Stimulated activated CD8-positive, alpha-beta memory T cell treated with anti-CD3 and anti-CD28 coated beads, Interleukin-15, amount 100 ng/mL, for 48 hours (primary cell): ENCODE measurements at regions not wholly inside any gene's neighbourhood (a gene's known extent, or its start where the extent isn't known, plus 50 kb on each side); places are given as distances from the start of the nearest gene placed in this dataset.
"Not testable (repeated sequence)": the region's sequence is repeated elsewhere in the genome, so short reads cannot be mapped to it uniquely, and the experiment has no call there.

Source experiments
- DNase-seq, 2 donors: peaks; one replicate each; pipeline ENCODE4 v3.0.0-alpha.2; 2020; ENCODE audit warnings: low read depth in 2 of 2

DNA sequence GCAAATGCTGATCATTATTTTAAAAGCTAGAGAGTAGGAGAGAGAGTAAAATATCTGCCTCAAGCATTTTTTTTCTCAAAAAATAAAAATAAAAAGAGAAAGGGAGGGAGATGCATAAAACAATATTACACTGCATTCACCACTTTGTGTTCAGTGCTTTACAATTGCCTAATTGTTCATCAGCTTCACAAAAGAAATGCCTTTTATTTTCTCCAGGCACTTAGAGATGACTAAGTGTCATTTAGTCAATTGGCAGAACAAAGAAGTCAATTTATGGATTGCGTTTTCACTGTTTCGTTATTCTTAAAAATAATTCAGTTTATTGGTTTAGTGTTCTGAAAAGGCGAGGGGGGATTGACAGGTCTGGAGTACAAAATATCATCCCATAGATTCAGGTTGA is 232.5 kb upstream of the CCNH start:
- DNase-seq, result no peak

DNA sequence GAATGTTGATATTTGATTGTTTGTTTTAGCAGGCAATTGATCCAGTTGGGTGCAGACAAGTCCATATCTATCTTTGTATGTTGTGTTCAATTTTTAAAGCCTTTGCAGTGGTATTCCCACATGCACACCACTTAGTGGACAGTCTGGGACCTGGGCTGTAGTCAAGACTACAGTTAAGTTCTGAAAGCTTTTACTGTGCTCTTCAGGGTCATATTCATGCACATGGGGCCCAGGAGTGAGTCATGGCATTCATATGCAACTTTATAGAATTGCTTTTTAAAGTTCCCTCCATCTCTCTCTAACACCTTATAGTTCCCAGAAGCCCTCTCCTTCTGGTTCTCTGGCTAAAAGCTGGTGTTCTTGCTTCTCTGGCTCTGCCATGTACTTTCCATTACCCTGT is 228.2 kb upstream of the CCNH start:
- no peak for DNase-seq

DNA sequence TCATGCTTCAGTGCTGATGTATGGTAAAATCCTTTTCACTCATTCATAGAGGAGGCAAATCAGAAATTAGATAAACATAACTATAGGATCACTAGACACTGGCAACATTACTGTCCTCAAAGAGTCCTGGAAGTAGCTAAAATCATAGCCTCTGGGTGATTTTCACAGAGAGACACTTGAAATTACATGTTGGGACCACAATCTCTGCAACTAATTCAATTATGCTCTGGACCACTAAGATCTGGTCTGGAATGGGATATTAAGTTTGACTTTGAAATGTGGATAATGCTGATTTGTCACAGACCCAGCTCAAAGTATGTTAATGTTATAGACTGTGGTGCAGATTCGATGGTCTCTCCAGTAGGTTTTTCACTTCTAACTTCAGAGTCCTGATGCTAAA is 214.6 kb upstream of the CCNH start:
- DNase-seq, result no peak

DNA sequence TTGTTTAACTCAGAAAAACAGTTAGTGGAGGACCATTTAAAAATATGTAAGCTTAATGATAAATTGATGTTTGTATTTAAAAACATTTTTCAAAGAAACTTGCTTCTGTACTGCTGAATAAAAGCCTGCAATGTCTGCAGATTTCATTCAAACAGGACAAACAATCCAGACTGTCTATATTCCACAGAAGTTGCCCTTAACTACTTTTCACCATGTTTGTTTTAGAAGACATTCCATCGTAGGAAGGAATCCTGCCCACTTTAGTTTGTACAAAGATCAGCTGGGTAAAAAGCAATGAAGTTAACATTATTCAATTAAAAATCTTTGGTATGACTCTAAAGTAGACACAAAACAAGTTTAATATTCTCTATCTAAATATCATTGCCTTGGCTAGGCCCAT is 195.7 kb upstream of the CCNH start:
- DNase-seq, result no peak

DNA sequence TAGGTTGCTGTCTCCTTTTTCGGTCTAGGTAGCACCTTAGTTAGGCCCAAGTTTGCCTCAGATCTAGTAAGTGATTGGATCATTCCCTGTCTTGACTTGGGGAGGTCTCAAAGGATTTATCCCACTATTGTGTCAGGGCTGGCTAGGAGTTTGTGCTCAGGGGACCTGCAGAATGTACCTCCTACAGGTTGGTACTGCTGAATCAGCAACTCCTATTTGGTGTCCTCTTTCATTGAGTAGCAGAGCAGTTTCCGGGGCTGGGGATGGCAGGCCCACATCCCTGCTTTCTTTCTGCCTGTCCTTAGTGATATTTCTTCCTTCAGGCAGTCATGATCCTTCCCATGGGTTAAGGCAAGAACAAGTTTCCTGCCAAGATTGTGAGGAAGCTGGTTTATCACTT is 192.9 kb upstream of the CCNH start:
- no peak for DNase-seq

DNA sequence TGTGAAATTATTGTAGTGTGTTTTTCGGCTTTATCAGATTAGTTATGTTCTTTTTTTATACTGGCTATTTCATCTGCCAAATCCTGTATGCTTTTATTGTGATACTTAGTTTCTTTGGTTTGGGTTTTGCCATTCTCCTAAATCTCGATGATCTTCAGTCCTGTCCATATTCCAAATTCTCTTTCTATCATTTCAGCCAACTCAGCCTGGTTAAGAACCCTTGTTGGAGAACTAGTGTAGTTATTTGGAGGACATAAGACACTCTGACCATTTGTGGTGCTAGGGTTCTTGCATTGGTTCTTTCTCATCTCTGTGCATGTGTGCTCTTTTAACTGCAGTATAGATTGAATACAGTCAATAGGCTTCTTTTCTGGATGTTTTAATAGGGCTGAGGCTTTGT is 187.0 kb upstream of the CCNH start:
- no peak for DNase-seq

DNA sequence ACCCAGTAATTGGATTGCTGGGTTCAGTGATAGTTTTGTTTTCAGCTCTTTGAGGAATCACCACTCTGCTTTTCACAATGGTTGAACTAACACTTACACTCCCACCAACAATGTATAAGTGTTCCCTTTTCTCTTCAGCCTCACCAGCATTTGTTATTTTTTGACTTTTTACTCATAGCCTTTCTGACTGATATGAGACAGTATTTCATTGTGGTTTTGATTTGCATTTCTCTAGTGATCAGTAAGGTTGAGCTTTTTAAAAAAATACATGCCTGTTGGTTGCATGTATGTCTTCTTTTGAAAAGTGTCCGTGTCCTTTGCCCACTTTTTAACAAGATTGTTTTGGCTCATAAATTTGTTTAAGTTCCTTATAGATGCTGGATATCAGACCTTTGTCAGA is 185.7 kb upstream of the CCNH start:
- DNase-seq, result no peak

DNA sequence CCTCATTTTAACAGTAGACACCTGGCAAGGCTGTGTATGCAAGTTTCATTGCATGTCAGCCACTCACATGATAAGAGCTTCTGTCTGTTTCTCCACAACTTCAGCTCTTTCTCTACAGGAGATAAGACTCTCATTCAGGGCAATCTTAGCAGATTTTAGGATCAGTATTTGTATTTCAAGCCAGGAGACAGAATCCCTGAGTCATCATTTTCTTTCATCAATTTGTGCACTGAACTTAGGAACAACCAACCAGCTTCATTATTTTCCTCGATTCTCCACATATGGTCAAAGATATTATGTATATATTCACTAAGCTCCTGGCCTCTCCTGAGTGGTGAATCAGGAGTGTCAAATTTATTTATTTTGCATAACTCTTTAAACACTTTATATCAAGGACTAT is 181.8 kb upstream of the CCNH start:
- no peak for DNase-seq

DNA sequence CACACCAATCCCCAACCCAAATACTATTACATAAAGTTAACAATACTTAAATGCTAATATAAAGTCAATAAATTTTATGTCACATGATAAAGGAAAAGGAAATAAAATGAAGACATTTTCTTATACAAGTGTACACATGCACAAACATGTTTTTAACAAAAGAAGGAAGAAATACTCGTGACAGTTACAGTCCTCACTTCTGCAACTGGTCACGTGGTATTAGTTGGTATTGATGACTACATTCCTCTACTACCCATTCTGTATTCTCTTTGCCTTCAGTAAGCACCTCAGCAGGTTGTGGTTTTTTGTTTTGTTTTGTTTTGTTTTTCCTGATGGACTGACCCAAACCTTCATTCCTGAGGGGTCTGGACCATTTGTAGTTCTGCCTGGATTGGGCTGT is 176.9 kb upstream of the CCNH start:
- DNase-seq, result no peak

DNA sequence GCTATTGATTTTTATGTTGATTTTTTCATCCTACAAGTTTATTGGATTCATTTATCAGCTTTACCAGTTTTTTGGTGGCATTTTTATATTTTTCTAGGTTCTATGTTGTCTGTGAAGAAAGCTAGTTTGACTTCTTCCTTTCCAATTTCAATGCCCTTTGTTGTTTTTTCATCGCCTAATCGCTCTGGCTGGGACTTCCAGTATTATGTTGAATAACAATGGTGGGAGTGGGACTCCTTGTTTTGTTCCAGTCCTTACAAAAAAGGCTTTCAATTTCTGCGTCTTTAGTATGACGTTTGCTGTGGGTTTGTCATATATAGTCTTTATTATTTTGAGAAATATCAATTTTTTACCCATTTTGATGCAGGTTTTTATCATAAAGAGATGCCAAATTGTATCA is 175.6 kb upstream of the CCNH start:
- no peak for DNase-seq

DNA sequence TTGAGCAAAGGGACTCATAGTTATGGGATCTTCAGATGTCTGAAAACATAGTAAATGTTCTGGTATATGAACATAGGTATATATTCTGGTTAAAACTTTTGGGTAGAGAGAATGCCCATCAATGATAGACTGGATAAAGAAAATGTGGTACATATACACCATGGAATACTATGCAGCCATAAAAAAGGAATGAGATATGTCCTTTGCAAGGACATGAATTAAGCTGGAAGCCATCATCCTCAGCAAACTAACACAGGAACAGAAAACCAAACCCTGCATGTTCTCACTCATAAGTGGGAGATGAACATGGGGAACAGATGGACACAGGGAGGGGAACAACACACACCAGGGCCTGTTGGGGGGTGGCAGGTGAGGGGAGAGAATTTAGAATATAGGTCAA is 171.0 kb upstream of the CCNH start:
- DNase-seq, result not testable (repeated sequence)

DNA sequence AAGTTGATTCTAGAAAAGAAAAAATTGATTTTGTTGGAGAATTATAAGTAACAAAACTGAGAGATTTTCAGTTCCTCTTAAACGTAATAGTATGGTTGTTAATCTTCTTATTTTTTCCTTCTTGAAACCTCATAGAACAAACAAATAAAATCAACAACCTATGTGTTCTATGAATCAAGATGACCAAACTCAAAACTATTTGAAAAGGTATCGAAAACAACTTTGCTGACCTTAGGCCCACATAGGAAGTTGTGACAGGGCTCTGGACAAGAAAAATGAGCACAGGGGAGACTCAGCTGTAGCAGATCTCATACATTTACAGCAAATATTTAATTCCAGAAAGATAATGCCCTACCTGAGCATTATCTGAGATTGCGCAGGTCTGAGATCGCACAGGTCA is 169.4 kb upstream of the CCNH start:
- no peak for DNase-seq

DNA sequence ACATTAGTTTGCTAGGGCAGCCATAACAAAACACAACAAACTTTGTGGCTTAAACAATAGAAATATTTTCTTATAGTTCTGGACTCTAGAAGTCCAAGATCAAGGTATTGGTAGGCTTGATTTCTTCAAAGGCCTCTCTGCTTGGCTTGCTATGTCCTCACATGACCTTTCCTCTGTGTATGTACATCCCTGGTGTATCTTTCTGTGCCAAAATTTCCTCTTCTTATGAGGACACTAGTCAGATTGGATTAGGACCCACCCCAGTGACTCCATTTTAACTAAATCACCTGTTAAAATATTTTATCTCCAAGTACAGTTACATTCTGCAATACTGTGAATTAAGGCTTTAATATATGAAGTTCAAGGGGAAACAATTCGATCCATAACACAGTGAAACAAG is 168.9 kb upstream of the CCNH start:
- no peak for DNase-seq

DNA sequence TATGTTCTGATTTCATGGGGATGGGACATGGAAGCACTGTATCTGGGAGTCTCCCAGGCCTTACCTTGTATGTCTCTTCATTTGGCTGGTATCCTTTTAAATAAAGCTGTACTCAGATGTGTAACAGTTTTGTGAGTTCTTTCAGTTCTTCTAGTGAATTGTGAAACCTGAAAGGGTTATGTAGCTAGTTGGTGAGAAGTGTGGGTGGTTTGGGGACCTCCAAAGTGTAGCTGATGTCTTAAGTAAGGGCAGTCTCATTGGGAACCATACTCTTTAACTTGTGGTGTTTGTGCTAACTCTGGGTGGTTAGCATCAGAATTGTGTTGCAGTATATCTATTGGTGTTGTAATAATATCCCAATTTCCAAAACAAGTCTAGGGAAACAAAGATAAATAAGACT is 166.9 kb upstream of the CCNH start:
- no peak for DNase-seq

DNA sequence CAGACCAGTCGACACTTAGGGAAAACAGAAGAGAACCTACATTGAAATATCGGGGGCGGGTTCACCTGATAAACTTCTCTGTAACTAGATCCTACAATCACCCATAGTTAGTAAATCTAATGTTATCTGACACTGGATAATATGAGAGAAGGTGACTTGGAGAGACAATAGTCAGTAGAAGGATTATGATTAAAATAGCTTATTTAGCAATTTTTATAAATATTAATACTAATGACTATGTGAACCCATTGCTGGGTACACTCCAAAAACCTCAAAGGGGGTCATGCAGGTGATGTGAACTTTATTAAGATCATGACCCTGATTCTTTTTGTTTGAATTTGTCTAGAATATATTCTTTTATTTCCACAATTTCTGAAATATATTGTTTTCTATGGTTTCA is 164.1 kb upstream of the CCNH start:
- DNase-seq, result no peak

DNA sequence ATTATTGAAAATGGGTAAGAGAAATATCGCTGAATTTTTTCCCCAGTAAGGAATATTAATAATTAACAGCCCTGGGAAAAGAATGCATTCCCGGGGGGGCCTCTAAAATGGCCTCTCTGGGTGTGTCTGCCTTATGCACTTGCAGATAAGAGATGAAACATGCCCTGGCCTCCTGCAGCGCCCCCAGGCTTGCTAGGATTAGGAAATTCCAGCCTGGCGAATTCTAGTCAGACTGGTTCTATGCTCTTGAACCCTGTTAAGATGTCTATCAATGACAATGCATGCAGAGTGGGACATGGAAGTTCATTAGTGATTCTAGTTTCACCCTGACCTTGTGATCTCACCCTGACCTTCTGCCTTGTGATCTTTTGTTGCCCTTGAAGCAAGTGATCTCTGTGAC is 163.6 kb upstream of the CCNH start:
- not testable (repeated sequence) for DNase-seq

DNA sequence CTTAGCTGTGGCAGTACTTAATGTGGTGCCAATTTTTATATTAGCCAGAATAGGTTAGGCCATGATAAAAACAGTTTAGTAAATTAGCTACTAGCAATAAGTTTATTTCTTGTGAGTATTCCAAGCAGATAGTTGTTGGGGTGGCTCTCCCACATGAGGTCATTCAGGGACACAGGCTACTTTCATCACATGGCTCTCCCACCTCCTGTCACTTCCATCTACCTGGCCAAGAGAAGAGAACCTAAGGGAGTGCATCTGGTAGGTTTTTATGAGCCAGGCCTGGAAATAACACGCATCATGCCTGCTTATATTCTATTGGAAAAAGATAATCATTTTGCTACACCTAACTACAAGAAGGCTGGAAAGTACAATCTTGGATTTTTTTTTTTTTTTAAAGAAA is 161.4 kb upstream of the CCNH start:
- DNase-seq, result no peak

DNA sequence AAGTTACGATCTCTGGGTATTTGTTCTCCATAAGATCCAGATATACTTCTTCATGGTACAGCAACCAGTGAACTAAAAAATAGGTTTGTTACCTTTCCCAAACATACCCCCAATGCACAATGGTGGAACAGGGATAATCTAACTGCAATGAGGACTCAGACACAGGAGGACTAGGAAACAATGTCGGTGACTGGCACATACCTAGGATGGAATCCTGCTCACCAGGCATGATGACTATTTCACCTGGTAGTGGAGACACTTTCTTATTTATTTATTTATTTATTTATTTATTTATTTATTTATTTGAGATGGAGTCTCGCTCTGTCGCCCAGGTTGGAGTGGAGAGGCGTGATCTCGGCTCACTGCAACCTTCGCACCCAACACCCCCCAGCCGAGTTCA is 159.9 kb upstream of the CCNH start:
- no peak for DNase-seq

DNA sequence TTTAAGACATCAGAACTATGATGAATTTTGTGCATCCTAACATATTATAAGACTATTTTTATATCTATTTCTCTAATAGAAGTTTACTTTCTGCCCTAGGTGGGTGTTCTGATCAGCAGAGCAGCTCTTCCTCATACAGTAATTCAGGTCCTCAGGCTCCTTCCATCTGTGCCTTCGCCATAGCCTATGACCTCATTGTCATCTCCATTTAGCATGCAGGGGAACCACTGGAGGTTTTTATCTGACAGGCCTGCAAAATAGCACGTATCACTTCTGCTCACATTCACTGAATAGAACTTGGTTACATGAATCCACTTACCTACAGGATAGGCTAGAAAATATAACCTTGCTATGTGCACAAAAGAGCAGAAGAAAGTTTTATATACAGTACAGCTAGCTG is 159.4 kb upstream of the CCNH start:
- no peak for DNase-seq

DNA sequence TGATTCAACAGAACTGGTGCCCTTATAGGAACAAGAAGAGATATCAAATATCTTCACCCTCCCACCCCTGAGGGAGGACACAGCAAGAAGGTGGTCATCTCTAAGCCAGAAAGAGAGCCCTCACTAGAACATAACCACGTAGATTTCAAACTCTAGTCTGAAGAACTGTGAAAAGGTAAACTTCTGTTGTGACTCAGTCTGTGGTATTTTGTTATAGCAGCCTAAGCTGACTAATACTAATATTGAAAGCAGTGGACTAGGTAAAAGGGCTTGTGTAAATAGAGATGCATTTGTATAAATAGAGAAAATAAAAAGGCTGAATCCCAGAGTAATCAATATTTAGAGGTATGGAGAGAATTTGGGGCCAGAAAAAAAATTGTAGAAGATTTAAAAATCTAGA is 157.6 kb upstream of the CCNH start:
- no peak for DNase-seq

DNA sequence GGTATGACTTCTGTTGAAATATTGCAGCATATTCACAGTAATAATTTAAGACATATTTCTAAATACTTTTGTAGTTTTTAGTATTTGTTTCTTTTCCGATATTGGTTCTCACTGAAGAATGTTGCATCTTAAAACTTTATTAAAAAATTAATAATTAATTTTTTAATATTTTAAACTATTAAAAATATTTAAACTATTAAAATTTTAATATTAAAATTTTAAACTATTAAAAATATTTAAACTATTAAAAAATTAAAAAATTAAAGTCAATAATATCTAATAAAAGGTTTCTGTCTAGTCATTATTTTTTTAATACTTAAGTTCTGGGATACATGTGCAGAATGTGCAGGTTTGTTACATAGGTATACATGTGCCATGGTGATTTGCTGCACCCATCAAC is 149.3 kb upstream of the CCNH start:
- DNase-seq, result no peak

DNA sequence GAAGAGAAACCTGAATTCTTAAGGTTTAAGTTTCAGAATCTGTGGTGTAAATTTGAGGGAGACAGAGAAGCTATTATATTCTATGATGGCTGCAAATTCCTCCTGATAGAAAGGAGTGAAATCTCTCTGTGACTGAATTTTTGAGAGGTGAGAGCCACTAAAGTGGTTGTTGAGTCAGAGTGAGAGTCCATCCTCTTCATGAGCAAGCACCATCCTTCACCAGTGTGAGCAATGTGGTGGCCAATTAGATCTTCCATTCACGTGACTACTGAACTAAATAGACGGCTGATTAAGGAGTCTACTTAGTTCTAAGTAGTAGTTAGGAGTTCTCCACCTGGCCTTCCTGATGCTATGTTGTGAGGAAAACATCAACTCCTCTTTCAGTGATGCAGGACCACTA is 147.8 kb upstream of the CCNH start:
- DNase-seq, result no peak

DNA sequence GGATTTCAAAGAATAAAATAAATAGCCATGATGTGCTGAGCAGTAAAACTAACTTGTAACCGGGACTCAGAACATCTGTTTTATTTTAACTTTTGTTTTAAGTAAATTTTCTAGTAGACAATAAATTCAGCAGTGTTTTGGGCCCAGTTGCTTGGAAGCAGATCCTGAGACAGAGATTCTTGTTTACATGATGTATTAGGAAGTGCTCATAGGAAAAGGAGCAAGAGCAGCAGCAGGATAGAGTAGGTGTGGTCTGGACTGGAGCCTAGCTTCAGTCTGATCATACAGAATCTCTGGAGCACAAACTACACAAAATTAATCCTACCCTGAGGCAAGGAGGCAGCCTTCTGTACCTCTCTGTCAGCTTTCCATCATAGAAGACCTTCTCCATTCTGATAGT is 139.2 kb upstream of the CCNH start:
- no peak for DNase-seq

DNA sequence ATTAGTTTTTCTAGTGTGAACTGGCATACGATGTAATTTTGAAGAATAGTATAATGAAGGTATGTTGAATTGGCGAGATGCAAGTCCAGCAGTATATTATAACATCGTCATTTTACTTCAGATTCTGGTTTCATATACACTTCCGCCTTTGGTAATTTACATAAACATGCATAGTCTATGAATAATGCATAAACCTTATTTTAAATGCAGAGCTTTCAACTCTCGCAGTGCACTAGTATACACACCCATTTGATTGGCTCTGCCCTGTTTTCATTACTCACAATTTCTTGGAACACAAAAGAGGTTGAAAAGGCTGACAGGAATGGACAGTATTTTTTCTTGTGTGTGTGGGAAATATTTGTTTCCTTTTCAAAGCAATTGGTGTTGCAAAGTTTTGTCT is 128.9 kb upstream of the CCNH start:
- no peak for DNase-seq

DNA sequence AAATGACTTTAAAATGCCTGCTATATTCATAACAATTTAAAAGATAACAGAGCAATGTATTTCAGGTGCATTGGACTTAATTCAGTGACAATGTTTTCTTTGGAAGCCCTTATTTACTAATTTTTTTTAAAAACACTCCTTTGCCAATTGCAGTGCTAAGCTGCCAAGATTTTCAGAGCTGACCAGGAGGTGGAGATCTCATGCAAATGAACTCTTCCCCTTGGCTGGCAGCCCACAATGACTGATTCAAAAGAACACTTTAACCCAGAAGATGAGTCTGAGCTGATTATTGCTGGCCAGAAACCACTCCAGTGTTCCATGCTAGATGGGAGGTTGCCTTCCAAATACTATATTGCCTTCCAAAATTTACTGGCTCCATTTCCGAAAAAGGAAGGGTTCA is 128.3 kb upstream of the CCNH start:
- no peak for DNase-seq
